HEK293T (cell line): ENCODE measurements at regions not wholly inside any gene's neighbourhood (a gene's known extent, or its start where the extent isn't known, plus 50 kb on each side); places are given as distances from the start of the nearest gene placed in this dataset.

ENCODE experiments used
- CTCF ChIA-PET: fragments of 350-600 bp; formaldehyde crosslinking; extraction: SDS; loops from one replicate; lab custom pipeline; 2021; ENCODE audit warnings: antibody characterized with exemption, inconsistent platforms; lab: Yijun Ruan, JAX
- POLR2A ChIA-PET: fragments of 350-600 bp; formaldehyde crosslinking; extraction: SDS; loops from one replicate; lab custom pipeline; 2020; ENCODE audit warnings: antibody characterized with exemption, inconsistent platforms; lab: Yijun Ruan, JAX
- DNase-seq: peaks from one replicate; pipeline ENCODE4 v3.0.0; 2012; ENCODE audit warnings: mixed read lengths; ENCODE audit errors: extremely low spot score
- ARNT ChIP-seq: fragments of 450-650 bp; IDR thresholded peaks from 2 replicates; pipeline ENCODE4 v1.6.1; 2017; ENCODE audit warnings: mild to moderate bottlenecking
- BHLHE40 ChIP-seq: fragments of 450-650 bp; IDR thresholded peaks from 2 replicates; pipeline ENCODE4 v1.6.1; 2016; ENCODE audit warnings: mild to moderate bottlenecking, moderate library complexity, borderline replicate concordance
- CTBP1 ChIP-seq: fragments of 450-650 bp; IDR thresholded peaks from 2 replicates; pipeline ENCODE4 v1.6.1; 2016; ENCODE audit warnings: borderline replicate concordance
- ELF4 ChIP-seq: fragments of 450-650 bp; IDR thresholded peaks from 2 replicates; pipeline ENCODE4 v1.6.1; 2017; ENCODE audit warnings: antibody characterized with exemption
- FOXA1 ChIP-seq: fragments of 450-650 bp; IDR thresholded peaks from 2 replicates; pipeline ENCODE4 v1.6.1; 2016; ENCODE audit warnings: mild to moderate bottlenecking
- FOXK2 ChIP-seq: fragments of 450-650 bp; IDR thresholded peaks from 2 replicates; pipeline ENCODE4 v1.6.1; 2016; ENCODE audit warnings: mild to moderate bottlenecking
- FOXM1 ChIP-seq: fragments of 450-650 bp; IDR thresholded peaks from 2 replicates; pipeline ENCODE4 v1.6.1; 2017; ENCODE audit warnings: mild to moderate bottlenecking, borderline replicate concordance
- HDGF ChIP-seq: fragments of 450-650 bp; IDR thresholded peaks from 2 replicates; pipeline ENCODE4 v1.6.1; 2017; ENCODE audit warnings: antibody characterized with exemption, borderline replicate concordance
- L3MBTL2 ChIP-seq: fragments of 450-650 bp; conservative IDR thresholded peaks from 2 replicates; pipeline ENCODE4 v1.6.1; 2016; ENCODE audit warnings: mild to moderate bottlenecking
- LEF1 ChIP-seq: fragments of 450-650 bp; IDR thresholded peaks from 2 replicates; pipeline ENCODE4 v1.6.1; 2017; ENCODE audit warnings: mild to moderate bottlenecking, borderline replicate concordance
- NFRKB ChIP-seq: fragments of 450-650 bp; IDR thresholded peaks from 2 replicates; pipeline ENCODE4 v1.6.1; 2016; ENCODE audit warnings: mild to moderate bottlenecking, moderate library complexity
- SP1 ChIP-seq: fragments of 450-650 bp; IDR thresholded peaks from 2 replicates; pipeline ENCODE4 v1.6.1; 2017
- SUZ12 ChIP-seq: fragments of 450-650 bp; IDR thresholded peaks from 2 replicates; pipeline ENCODE4 v1.6.1; 2016; ENCODE audit warnings: mild to moderate bottlenecking
- TARDBP ChIP-seq: fragments of 450-650 bp; IDR thresholded peaks from 2 replicates; pipeline ENCODE4 v1.6.1; 2016
- ZNF384 ChIP-seq: fragments of 450-650 bp; IDR thresholded peaks from 2 replicates; pipeline ENCODE4 v1.6.1; 2016
- TF ChIP-seq, protein P1 (sequence below): fragments of 450-650 bp; IDR thresholded peaks from 2 replicates; pipeline ENCODE4 v1.6.1; 2016

GRCh38 chr18:44473394-44474066 is 207.2 kb upstream of the SETBP1 start:
- ChIA-PET POLR2A (no interaction called here), CTCF (no interaction called here)
- TF ChIP-seq ARNT (no peak), FOXA1 (no peak), SUZ12 (no peak), ELF4 (no peak), ZNF384 (no peak), TARDBP (no peak), NFRKB (no peak), SP1 (no peak)
- TF ChIP-seq, protein P1, sequence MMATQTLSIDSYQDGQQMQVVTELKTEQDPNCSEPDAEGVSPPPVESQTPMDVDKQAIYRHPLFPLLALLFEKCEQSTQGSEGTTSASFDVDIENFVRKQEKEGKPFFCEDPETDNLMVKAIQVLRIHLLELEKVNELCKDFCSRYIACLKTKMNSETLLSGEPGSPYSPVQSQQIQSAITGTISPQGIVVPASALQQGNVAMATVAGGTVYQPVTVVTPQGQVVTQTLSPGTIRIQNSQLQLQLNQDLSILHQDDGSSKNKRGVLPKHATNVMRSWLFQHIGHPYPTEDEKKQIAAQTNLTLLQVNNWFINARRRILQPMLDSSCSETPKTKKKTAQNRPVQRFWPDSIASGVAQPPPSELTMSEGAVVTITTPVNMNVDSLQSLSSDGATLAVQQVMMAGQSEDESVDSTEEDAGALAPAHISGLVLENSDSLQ: no peak
- no peak for DNase-seq

- DNase-seq: no peak
- ChIA-PET CTCF (no interaction called here), POLR2A (no interaction called here)
- TF ChIP-seq BHLHE40: no peak
- TF ChIP-seq CTBP1: no peak
- TF ChIP-seq FOXK2: no peak
- TF ChIP-seq NFRKB: no peak
- TF ChIP-seq ARNT: no peak
- no peak for TF ChIP-seq ZNF384
- TF ChIP-seq ELF4: no peak
- TF ChIP-seq, protein P1: no peak
- no peak for TF ChIP-seq TARDBP
- TF ChIP-seq SUZ12: no peak
- TF ChIP-seq HDGF: no peak
- no peak for TF ChIP-seq FOXM1
- TF ChIP-seq L3MBTL2: no peak
- TF ChIP-seq SP1: no peak
- no peak for TF ChIP-seq LEF1
- no peak for TF ChIP-seq FOXA1
Observed at GRCh38 chr18:44474067-44474411, 206.6 kb upstream of the SETBP1 start.

- POLR2A ChIA-PET: no interaction called here
- TF ChIP-seq FOXK2 (no peak), SUZ12 (no peak), SP1 (no peak), FOXA1 (no peak), LEF1 (no peak), TARDBP (no peak), L3MBTL2 (no peak)
- no peak for DNase-seq
- CTCF ChIA-PET: no interaction called here
Observed at GRCh38 chr18:44474591-44474990, 206.1 kb upstream of the SETBP1 start.

DNA sequence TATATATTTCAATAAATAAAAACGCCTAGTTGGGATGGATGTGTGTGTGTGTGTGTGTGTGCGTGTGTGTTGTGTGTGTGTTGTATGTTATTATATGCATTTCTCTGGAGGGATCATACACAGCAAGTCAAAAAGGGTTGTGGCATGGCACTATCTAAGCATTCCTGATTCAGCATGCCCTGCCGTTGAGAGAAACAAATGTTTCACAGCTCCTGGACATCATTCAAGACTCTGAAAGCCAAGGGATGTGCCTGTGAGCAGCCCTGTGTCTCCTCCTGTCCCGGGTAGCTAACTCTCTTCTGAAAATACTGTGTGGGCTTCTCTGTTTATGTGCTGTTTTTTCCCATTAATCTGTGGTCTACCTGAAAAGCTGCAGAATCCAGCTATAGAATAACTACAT is 197.9 kb upstream of the SETBP1 start:
- ChIA-PET CTCF (no interaction called here), POLR2A (no interaction called here)
- DNase-seq: no peak
- no peak for TF ChIP-seq SUZ12
- no peak for TF ChIP-seq HDGF
- no peak for TF ChIP-seq LEF1
- TF ChIP-seq, protein P1: no peak
- TF ChIP-seq FOXK2: no peak
- no peak for TF ChIP-seq ELF4
- no peak for TF ChIP-seq ZNF384
- no peak for TF ChIP-seq FOXM1
- TF ChIP-seq FOXA1: no peak

- TF ChIP-seq, protein P1: no peak
- TF ChIP-seq ELF4 (no peak), ARNT (no peak), TARDBP (no peak), SUZ12 (no peak)
- no peak for DNase-seq
- ChIA-PET CTCF (no interaction called here), POLR2A (no interaction called here)
Observed at GRCh38 chr18:44495151-44495550, 185.5 kb upstream of the SETBP1 start.

DNA sequence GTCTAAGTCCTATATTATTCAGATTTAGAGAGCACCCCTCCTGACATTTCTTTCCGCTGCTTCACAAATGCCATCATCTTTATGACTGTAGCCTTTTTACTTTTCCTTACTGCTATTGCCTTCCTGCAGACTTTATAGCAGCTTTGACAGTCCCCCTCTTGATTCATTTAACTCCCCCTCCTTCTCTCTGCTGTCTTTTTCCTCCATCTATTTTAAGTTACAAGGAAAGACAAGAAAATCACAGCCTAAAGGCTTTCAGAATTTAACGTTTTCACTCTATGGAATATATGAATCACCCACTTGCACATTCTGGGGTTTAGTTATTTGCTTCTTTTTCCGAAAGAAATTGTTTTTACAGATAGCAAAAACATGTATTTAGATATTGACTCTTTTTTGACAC is 183.4 kb upstream of the SETBP1 start:
- no peak for DNase-seq
- TF ChIP-seq LEF1: no peak
- no peak for TF ChIP-seq NFRKB
- no peak for TF ChIP-seq ZNF384
- no peak for TF ChIP-seq TARDBP
- no peak for TF ChIP-seq L3MBTL2
- TF ChIP-seq CTBP1: no peak
- no peak for TF ChIP-seq ARNT
- TF ChIP-seq, protein P1: no peak
- CTCF ChIA-PET: interaction anchor here (0.8 kb wide), 1 partner anchor 27 kb away, joined by 4 read pairs; no protein-coding TSS in a partner anchor

More for the DNA sequence above, 183.4 kb upstream of the SETBP1 start:
- POLR2A ChIA-PET: no interaction called here
